BLaER1 treated with 17β-estradiol and CSF1 and Interleukin-3, amounts not matched to agents 10 nM and 100 nM (cell line): ENCODE measurements at regions not wholly inside any gene's neighbourhood (a gene's known extent, or its start where the extent isn't known, plus 50 kb on each side); places are given as distances from the start of the nearest gene placed in this dataset.

Experiments used
- H3K27ac ChIP-seq, 11 experiments: shearing (Covaris generic); formaldehyde crosslinking; 2 replicates each; pipeline ENCODE4 v1.8.1; 2022
- H3K27me3 ChIP-seq, 11 experiments: shearing (Covaris generic); formaldehyde crosslinking; 2 replicates each; pipeline ENCODE4 v1.8.1; 2022
- H3K36me3 ChIP-seq, 11 experiments: shearing (Covaris generic); formaldehyde crosslinking; 2 replicates each; pipeline ENCODE4 v1.8.1; 2022
- H3K4me1 ChIP-seq, 10 experiments: shearing (Covaris generic); formaldehyde crosslinking; 2 replicates each; pipeline ENCODE4 v1.8.1; 2022
- H3K4me2 ChIP-seq, 11 experiments: shearing (Covaris generic); formaldehyde crosslinking; 2 replicates each; pipeline ENCODE4 v1.8.1; 2022
- H3K4me3 ChIP-seq, 10 experiments: shearing (Covaris generic); formaldehyde crosslinking; 2 replicates each; pipeline ENCODE4 v1.8.1; 2022
- H3K9ac ChIP-seq, 11 experiments: shearing (Covaris generic); formaldehyde crosslinking; 2 replicates each; pipeline ENCODE4 v1.8.1; 2022
- H3K9me3 ChIP-seq, 11 experiments: shearing (Covaris generic); formaldehyde crosslinking; replicated peaks in 1 of 11; 2 replicates each; pipeline ENCODE4 v1.8.1; 2022
- H4K20me1 ChIP-seq, 11 experiments: shearing (Covaris generic); formaldehyde crosslinking; 2 replicates each; pipeline ENCODE4 v1.8.1; 2022
- Cebpa-rat ChIP-seq, 11 experiments: shearing (Covaris generic); IDR thresholded peaks; 2 replicates each; pipeline ENCODE4 v1.8.1; 2022

- Histone ChIP-seq H3K27ac (no peak overlapping the region), H4K20me1 (no peaks in the 10 kb centered on the region), H3K9me3 (peaks cover 0 to 9% (median 6%) of the 10 kb centered on the region in 11 experiments; a peak in 7 of 22 replicates), H3K27me3 (no peaks in the 10 kb centered on the region), H3K4me2 (no peak overlapping the region), H3K4me3 (no peak overlapping the region), H3K36me3 (no peaks in the 10 kb centered on the region), H3K9ac (no peak overlapping the region), H3K4me1 (no peaks in the 10 kb centered on the region)
- no peak for TF ChIP-seq Cebpa-rat (IDR thresholded peaks at IDR 0.05)
Measured at GRCh38 chr3:74129056-74129455, 485.4 kb downstream of the CNTN3 start.

- no peak for TF ChIP-seq Cebpa-rat (IDR thresholded peaks at IDR 0.05)
- peaks cover 0 to 9% (median 6%) of the 10 kb centered on the region in 11 experiments; a peak in 6 of 22 replicates for H3K9me3 ChIP-seq
- H4K20me1 ChIP-seq = no peaks in the 10 kb centered on the region
- no peak overlapping the region for H3K4me3 ChIP-seq
- H3K27ac ChIP-seq = no peak overlapping the region
- no peak overlapping the region for H3K9ac ChIP-seq
- no peaks in the 10 kb centered on the region for H3K36me3 ChIP-seq
- no peaks in the 10 kb centered on the region for H3K4me1 ChIP-seq
- H3K4me2 ChIP-seq = no peak overlapping the region
- H3K27me3 ChIP-seq = no peaks in the 10 kb centered on the region
Measured at GRCh38 chr3:74127256-74127655, 487.2 kb downstream of the CNTN3 start.

GRCh38 chr3:74124782-74125181 lies 489.7 kb downstream of the CNTN3 start:
- H4K20me1 ChIP-seq = no peaks in the 10 kb centered on the region
- H3K4me3 ChIP-seq = no peak overlapping the region
- H3K4me2 ChIP-seq = no peak overlapping the region
- H3K27me3 ChIP-seq = no peaks in the 10 kb centered on the region
- H3K4me1 ChIP-seq = no peaks in the 10 kb centered on the region
- no peak overlapping the region for H3K9ac ChIP-seq
- no peak for TF ChIP-seq Cebpa-rat (IDR thresholded peaks at IDR 0.05)
- no peak overlapping the region for H3K27ac ChIP-seq
- H3K9me3 ChIP-seq = peaks cover 5 to 13% (median 7%) of the 10 kb centered on the region in 11 experiments; a peak in 8 of 22 replicates
- H3K36me3 ChIP-seq = no peaks in the 10 kb centered on the region

- TF ChIP-seq Cebpa-rat (IDR thresholded peaks at IDR 0.05) = no peak
- no peaks in the 10 kb centered on the region for H3K4me1 ChIP-seq
- H3K4me2 ChIP-seq = no peak overlapping the region
- no peak overlapping the region for H3K4me3 ChIP-seq
- no peak overlapping the region for H3K27ac ChIP-seq
- no peaks in the 10 kb centered on the region for H3K36me3 ChIP-seq
- peaks cover 5 to 13% (median 7%) of the 10 kb centered on the region in 11 experiments; a peak in 8 of 22 replicates for H3K9me3 ChIP-seq
- no peak overlapping the region for H3K9ac ChIP-seq
- no peaks in the 10 kb centered on the region for H3K27me3 ChIP-seq
- no peaks in the 10 kb centered on the region for H4K20me1 ChIP-seq
Measured at GRCh38 chr3:74122281-74122680, 492.2 kb downstream of the CNTN3 start.

GRCh38 chr3:74121761-74122160 lies 492.7 kb downstream of the CNTN3 start:
- Histone ChIP-seq H3K27me3 (no peaks in the 10 kb centered on the region), H4K20me1 (no peaks in the 10 kb centered on the region), H3K4me1 (no peaks in the 10 kb centered on the region), H3K36me3 (no peaks in the 10 kb centered on the region), H3K27ac (no peak overlapping the region), H3K4me3 (no peak overlapping the region), H3K9ac (no peak overlapping the region), H3K4me2 (no peak overlapping the region), H3K9me3 (peaks cover 5 to 13% (median 7%) of the 10 kb centered on the region in 11 experiments; a peak in 8 of 22 replicates)
- no peak for TF ChIP-seq Cebpa-rat (IDR thresholded peaks at IDR 0.05)

- H3K4me3 ChIP-seq = no peak overlapping the region
- no peaks in the 10 kb centered on the region for H3K4me1 ChIP-seq
- peaks cover 5 to 13% (median 7%) of the 10 kb centered on the region in 11 experiments; a peak in 8 of 22 replicates for H3K9me3 ChIP-seq
- no peak for TF ChIP-seq Cebpa-rat (IDR thresholded peaks at IDR 0.05)
- H4K20me1 ChIP-seq = no peaks in the 10 kb centered on the region
- H3K27me3 ChIP-seq = no peaks in the 10 kb centered on the region
- no peaks in the 10 kb centered on the region for H3K36me3 ChIP-seq
- H3K27ac ChIP-seq = no peak overlapping the region
- no peak overlapping the region for H3K9ac ChIP-seq
- no peak overlapping the region for H3K4me2 ChIP-seq
Measured at GRCh38 chr3:74119221-74119620, 494.5 kb upstream of the PDZRN3 start.

GRCh38 chr3:74115906-74116305 lies 491.2 kb upstream of the PDZRN3 start:
- Histone ChIP-seq H3K4me1 (no peaks in the 10 kb centered on the region), H3K4me2 (no peak overlapping the region), H3K36me3 (no peaks in the 10 kb centered on the region), H3K9me3 (peaks cover under 1 to 5% (median 2%) of the 10 kb centered on the region in 11 experiments; a peak in 8 of 22 replicates), H4K20me1 (no peaks in the 10 kb centered on the region), H3K4me3 (no peak overlapping the region), H3K27ac (no peak overlapping the region), H3K27me3 (no peaks in the 10 kb centered on the region), H3K9ac (no peak overlapping the region)
- no peak for TF ChIP-seq Cebpa-rat (IDR thresholded peaks at IDR 0.05)

- no peak overlapping the region for H3K9ac ChIP-seq
- no peak for TF ChIP-seq Cebpa-rat (IDR thresholded peaks at IDR 0.05)
- H3K27ac ChIP-seq = no peak overlapping the region
- no peaks in the 10 kb centered on the region for H3K9me3 ChIP-seq
- H3K36me3 ChIP-seq = no peaks in the 10 kb centered on the region
- no peaks in the 10 kb centered on the region for H3K4me1 ChIP-seq
- H3K4me2 ChIP-seq = no peak overlapping the region
- H3K27me3 ChIP-seq = no peaks in the 10 kb centered on the region
- no peak overlapping the region for H3K4me3 ChIP-seq
- H4K20me1 ChIP-seq = no peaks in the 10 kb centered on the region
Measured at GRCh38 chr3:74107451-74107850, 482.7 kb upstream of the PDZRN3 start.

GRCh38 chr3:74106925-74107324 lies 482.2 kb upstream of the PDZRN3 start:
- H4K20me1 ChIP-seq = no peaks in the 10 kb centered on the region
- no peaks in the 10 kb centered on the region for H3K27me3 ChIP-seq
- no peaks in the 10 kb centered on the region for H3K36me3 ChIP-seq
- H3K9ac ChIP-seq = no peak overlapping the region
- no peaks in the 10 kb centered on the region for H3K4me1 ChIP-seq
- H3K9me3 ChIP-seq = no peaks in the 10 kb centered on the region
- H3K4me3 ChIP-seq = no peak overlapping the region
- H3K27ac ChIP-seq = no peak overlapping the region
- TF ChIP-seq Cebpa-rat (IDR thresholded peaks at IDR 0.05) = no peak
- no peak overlapping the region for H3K4me2 ChIP-seq

- H3K4me1 ChIP-seq = no peaks in the 10 kb centered on the region
- no peak overlapping the region for H3K27ac ChIP-seq
- no peaks in the 10 kb centered on the region for H3K9me3 ChIP-seq
- no peak overlapping the region for H3K4me2 ChIP-seq
- no peaks in the 10 kb centered on the region for H3K27me3 ChIP-seq
- no peaks in the 10 kb centered on the region for H3K36me3 ChIP-seq
- H3K9ac ChIP-seq = no peak overlapping the region
- H4K20me1 ChIP-seq = no peaks in the 10 kb centered on the region
- H3K4me3 ChIP-seq = no peak overlapping the region
- TF ChIP-seq Cebpa-rat (IDR thresholded peaks at IDR 0.05) = no peak
Measured at GRCh38 chr3:74091204-74091603, 466.5 kb upstream of the PDZRN3 start.
